ENCODE measurements at regions not wholly inside any gene's neighbourhood (a gene's known extent, or its start where the extent isn't known, plus 50 kb on each side); places are given as distances from the start of the nearest gene placed in this dataset.

DNA sequence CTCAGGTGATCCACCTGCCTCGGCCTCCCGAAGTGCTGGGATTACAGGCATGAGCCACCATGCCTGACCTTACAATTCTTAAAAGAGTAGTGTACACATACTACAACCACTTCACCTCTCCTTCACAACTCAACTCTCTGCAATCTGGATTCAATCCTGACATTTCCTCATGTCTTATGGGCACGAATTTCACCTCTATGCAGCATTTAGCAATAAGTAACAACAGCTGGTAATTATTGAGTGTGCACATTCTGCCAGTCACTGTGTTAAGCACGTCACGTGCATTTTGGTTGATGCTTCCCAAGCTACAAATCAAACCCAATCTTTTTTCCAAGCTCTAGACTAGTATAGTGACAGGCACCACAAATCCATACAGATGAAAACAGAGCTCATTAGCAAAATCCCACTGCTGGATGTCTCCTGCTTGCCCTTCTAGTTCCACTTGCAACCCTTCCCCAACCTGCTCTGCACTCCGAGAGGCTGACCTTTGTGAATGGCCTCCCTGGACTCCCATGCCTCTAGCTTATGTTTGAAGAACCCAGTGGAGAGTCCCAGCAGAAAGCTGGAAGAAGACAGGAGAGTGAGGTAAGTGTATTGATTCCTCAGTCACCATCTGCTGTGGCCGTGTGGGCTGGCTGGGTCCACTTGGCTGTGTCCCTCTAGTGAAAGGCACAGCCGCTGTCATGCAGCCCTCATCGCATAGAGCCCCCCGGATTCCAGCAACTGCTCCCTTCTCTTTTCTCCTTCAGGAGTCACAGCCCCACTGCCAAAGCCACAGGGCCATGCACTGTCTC lies 176.5 kb downstream of the MEX3B start:
- no peak for TF ChIP-seq MYNN (IDR thresholded peaks at IDR 0.05)
- no peak for TF ChIP-seq MYNN (CRISPR knock-in tag; IDR thresholded peaks at IDR 0.05)
- TF ChIP-seq, protein P1, sequence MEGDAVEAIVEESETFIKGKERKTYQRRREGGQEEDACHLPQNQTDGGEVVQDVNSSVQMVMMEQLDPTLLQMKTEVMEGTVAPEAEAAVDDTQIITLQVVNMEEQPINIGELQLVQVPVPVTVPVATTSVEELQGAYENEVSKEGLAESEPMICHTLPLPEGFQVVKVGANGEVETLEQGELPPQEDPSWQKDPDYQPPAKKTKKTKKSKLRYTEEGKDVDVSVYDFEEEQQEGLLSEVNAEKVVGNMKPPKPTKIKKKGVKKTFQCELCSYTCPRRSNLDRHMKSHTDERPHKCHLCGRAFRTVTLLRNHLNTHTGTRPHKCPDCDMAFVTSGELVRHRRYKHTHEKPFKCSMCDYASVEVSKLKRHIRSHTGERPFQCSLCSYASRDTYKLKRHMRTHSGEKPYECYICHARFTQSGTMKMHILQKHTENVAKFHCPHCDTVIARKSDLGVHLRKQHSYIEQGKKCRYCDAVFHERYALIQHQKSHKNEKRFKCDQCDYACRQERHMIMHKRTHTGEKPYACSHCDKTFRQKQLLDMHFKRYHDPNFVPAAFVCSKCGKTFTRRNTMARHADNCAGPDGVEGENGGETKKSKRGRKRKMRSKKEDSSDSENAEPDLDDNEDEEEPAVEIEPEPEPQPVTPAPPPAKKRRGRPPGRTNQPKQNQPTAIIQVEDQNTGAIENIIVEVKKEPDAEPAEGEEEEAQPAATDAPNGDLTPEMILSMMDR (IDR thresholded peaks at IDR 0.05 in 2 of 3, conservative IDR thresholded peaks at IDR 0.05 in 1 of 3; ENCODE audit: insufficient read depth in 2 of 3, low read depth in 1 of 3, low read length in 3 of 3), result no peak
- TF ChIP-seq RBBP5 (IDR thresholded peaks at IDR 0.05; ENCODE audit: borderline replicate concordance, insufficient read depth, low read length, poor library complexity, severe bottlenecking), result no peak
- TF ChIP-seq EZH2 (IDR thresholded peaks at IDR 0.05; ENCODE audit: borderline replicate concordance, low read depth, low read length), result no peak
- TF ChIP-seq TAF1 (IDR thresholded peaks at IDR 0.05; ENCODE audit: control insufficient read depth, extremely low read depth, insufficient read depth, low read length, severe bottlenecking), result no peak
- TF ChIP-seq POLR2A (conservative IDR thresholded peaks at IDR 0.05), result no peak
- TF ChIP-seq, protein P2, sequence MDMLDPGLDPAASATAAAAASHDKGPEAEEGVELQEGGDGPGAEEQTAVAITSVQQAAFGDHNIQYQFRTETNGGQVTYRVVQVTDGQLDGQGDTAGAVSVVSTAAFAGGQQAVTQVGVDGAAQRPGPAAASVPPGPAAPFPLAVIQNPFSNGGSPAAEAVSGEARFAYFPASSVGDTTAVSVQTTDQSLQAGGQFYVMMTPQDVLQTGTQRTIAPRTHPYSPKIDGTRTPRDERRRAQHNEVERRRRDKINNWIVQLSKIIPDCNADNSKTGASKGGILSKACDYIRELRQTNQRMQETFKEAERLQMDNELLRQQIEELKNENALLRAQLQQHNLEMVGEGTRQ (CRISPR knock-in tag; IDR thresholded peaks at IDR 0.05), result no peak
- TF ChIP-seq RUNX1 (IDR thresholded peaks at IDR 0.05; ENCODE audit: low read depth), result no peak
- TF ChIP-seq MEF2D (tag; conservative IDR thresholded peaks at IDR 0.05; ENCODE audit: low read depth), result no peak
